T-helper 17 cell (primary cell): ENCODE measurements at regions not wholly inside any gene's neighbourhood (a gene's known extent, or its start where the extent isn't known, plus 50 kb on each side); places are given as distances from the start of the nearest gene placed in this dataset.

Experiments used
- ATAC-seq: fragments of 150-1000 bp; cut with Tn5 transposase; 2 replicates; pipeline ENCODE4 v1.10.0; 2021; ENCODE audit warnings: mild to moderate bottlenecking, moderate library complexity
- DNase-seq, 3 donors: peaks; one replicate each; pipeline versions ENCODE4 v3.0.0 to v3.0.0-alpha.2; 2020 to 2021
- H3K9me3 ChIP-seq: one replicate; pipeline ENCODE4 v1.7.0; 2013; ENCODE audit warnings: low read length, mild to moderate bottlenecking; ENCODE audit not compliant: control insufficient read depth, poor library complexity, severe bottlenecking
- H3K27ac Mint-ChIP-seq: one replicate; pipeline ENCODE4 v1.8.0; 2022; ENCODE audit warnings: mild to moderate bottlenecking, moderate library complexity, mixed read lengths
- H3K27me3 Mint-ChIP-seq: one replicate; pipeline ENCODE4 v1.8.0; 2022; ENCODE audit warnings: mixed read lengths
- H3K36me3 Mint-ChIP-seq: one replicate; pipeline ENCODE4 v1.8.0; 2022; ENCODE audit warnings: low read depth, mixed read lengths
- H3K4me1 Mint-ChIP-seq: one replicate; pipeline ENCODE4 v1.8.0; 2022; ENCODE audit warnings: mild to moderate bottlenecking, mixed read lengths
- H3K4me3 Mint-ChIP-seq: one replicate; pipeline ENCODE4 v1.8.0; 2022; ENCODE audit warnings: mild to moderate bottlenecking, moderate library complexity, mixed read lengths

DNA sequence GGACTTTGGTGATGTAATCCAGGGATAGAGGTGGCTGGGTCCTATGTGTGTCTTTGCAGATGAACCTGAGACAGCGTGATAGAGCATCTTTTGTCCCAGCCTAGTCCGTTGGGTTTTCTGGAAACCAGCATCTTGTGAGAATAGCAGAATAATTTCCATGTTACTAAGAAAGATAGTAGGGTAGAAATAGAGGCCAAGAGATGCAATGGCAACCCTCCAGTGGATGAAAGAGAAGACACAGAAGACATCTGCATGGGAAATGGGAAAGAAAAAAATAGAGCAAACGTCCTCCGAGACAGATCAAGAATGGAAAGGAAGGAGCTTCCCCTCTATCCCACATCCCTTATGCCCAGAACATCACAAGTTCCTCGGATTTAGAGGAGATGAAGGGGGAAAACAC, 409.3 kb upstream of the TMEM132C start:
- Mint-ChIP-seq H3K27ac (no peak overlapping the region), H3K4me3 (no peak overlapping the region), H3K36me3 (no peaks in the 10 kb centered on the region), H3K27me3 (no peaks in the 10 kb centered on the region), H3K4me1 (no peaks in the 10 kb centered on the region)
- no peaks in the 10 kb centered on the region for H3K9me3 ChIP-seq
- no peak for ATAC-seq
- no peak for DNase-seq

DNA sequence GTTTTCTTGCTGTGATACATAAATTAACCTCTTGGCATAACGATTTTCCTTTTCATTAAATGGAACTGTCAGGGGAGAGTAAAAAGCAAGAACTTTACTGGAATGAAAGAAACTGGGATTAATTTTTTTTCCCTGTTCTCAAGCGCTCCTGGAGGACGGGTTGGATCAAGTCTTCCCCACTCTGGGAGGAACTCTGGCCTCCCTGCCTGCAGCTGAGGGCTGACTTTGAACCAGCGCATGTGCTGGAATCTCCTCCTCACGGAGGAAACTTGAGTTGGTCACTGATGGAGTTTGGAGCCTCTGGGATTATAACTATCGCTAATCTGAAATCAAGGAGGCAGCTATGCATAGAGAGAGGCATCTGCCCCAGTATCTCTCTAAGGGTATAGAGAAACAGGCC, 406.4 kb upstream of the TMEM132C start:
- H3K4me3 Mint-ChIP-seq, result no peak overlapping the region
- H3K4me1 Mint-ChIP-seq, result no peaks in the 10 kb centered on the region
- no peaks in the 10 kb centered on the region for H3K27me3 Mint-ChIP-seq
- H3K9me3 ChIP-seq, result no peaks in the 10 kb centered on the region
- H3K36me3 Mint-ChIP-seq, result peaks cover 2% of the 10 kb centered on the region
- no peak for ATAC-seq
- no peak for DNase-seq
- no peak overlapping the region for H3K27ac Mint-ChIP-seq

DNA sequence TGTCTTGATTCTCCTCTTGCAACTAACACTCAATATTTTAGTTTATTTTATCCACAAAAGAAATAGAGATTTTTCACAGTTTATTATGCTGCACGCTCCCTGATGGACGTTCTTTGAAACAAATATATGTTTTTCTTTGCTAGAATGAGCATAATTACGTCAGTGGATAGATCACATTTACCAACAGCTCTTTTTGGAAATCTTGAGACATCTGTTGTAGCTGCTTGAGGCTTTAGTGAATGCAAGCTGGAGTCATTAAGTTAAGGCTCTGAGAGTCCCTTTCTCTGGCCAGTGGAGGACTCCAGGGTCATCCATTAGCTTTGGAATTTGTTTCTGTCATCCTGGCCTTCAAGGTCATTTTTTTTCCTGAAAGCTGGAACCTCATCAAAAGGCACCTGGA, 405.6 kb upstream of the TMEM132C start:
- ATAC-seq (no peak), DNase-seq (no peak)
- no peaks in the 10 kb centered on the region for H3K27me3 Mint-ChIP-seq
- peaks cover 2% of the 10 kb centered on the region for H3K36me3 Mint-ChIP-seq
- no peak overlapping the region for H3K4me3 Mint-ChIP-seq
- no peaks in the 10 kb centered on the region for H3K4me1 Mint-ChIP-seq
- H3K9me3 ChIP-seq, result no peaks in the 10 kb centered on the region
- H3K27ac Mint-ChIP-seq, result no peak overlapping the region

DNA sequence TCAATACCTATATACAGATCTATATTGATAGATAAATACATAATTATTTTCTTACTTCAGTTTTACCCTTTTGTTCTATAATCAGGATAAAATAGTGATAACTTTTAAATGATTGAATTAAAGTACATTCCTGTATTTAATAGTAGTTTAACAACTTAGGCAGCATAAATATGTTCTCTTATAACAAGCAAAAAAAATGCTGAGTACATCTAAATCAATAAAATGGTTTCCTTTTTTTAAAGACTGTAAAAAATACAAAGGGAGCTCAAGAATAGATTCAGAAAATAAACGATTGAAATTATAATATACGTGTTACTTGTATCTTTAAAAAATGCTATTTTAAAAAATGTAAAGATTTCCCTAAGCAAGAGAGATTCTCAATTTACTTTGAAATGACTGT, 393.7 kb upstream of the TMEM132C start:
- Mint-ChIP-seq H3K27ac (no peak overlapping the region), H3K36me3 (no peaks in the 10 kb centered on the region), H3K27me3 (no peaks in the 10 kb centered on the region), H3K4me1 (no peaks in the 10 kb centered on the region), H3K4me3 (no peak overlapping the region)
- ATAC-seq (no peak), DNase-seq (no peak)
- H3K9me3 ChIP-seq, result peaks cover 2% of the 10 kb centered on the region

DNA sequence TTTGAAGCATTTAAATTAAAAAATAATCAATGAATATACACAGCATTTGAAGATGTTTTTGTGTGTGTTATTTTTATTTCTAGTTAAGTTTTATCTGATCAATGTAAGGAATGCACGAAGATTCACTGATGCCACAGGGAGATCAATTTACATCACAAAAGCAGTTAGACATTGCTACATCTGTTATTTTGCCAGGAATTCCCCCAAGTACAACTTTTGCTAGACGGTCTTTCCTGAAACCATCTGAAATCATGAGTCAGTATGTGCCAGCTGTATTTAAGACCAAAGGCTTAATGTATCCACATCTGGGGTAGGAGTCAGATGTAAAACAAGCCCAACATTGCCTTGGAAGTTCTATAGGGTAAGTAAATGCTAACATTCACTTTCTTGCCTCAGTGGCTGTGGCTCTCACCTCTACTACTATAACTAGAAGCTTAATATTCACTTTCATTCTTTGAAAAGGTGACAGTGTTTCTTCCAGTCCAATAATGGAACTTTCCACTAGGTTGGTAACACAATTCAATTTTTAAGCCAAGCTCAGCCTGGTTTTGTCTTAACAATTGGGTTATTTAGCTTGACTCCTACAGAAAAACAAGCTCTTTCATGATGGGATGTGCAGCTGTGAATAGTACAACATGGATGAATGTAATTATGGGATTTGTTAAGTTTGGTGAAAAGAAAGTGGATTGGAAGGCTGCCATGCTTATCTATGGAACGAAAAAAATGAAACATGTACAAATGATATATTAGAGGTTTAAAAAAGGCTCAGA, 385.4 kb upstream of the TMEM132C start:
- H3K4me3 Mint-ChIP-seq, result no peak overlapping the region
- H3K9me3 ChIP-seq, result no peaks in the 10 kb centered on the region
- no peaks in the 10 kb centered on the region for H3K4me1 Mint-ChIP-seq
- DNase-seq, result no peak
- no peaks in the 10 kb centered on the region for H3K27me3 Mint-ChIP-seq
- H3K36me3 Mint-ChIP-seq, result no peaks in the 10 kb centered on the region
- H3K27ac Mint-ChIP-seq, result no peak overlapping the region
- no peak for ATAC-seq

DNA sequence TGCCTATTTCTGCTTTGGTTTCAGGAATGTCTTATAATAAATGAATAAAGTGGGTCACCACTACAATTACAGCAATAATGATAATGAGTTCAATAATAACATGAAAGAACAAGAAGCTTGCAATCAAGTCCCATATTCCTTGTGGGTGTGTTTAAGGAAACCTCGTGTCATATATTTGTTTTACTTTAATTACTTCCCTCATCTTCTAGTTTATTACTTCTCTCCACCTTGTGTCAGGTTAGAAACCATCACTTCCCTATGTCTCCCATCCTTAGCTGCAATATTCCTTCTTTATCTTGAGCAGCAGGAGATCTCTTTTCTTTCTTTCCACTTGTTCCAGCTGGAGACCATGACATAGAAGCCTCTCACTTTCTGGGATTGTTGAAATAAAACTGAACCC, 384.0 kb upstream of the TMEM132C start:
- no peaks in the 10 kb centered on the region for H3K9me3 ChIP-seq
- no peaks in the 10 kb centered on the region for H3K4me1 Mint-ChIP-seq
- DNase-seq (no peak), ATAC-seq (no peak)
- H3K4me3 Mint-ChIP-seq, result no peak overlapping the region
- H3K27ac Mint-ChIP-seq, result no peak overlapping the region
- H3K36me3 Mint-ChIP-seq, result no peaks in the 10 kb centered on the region
- no peaks in the 10 kb centered on the region for H3K27me3 Mint-ChIP-seq

DNA sequence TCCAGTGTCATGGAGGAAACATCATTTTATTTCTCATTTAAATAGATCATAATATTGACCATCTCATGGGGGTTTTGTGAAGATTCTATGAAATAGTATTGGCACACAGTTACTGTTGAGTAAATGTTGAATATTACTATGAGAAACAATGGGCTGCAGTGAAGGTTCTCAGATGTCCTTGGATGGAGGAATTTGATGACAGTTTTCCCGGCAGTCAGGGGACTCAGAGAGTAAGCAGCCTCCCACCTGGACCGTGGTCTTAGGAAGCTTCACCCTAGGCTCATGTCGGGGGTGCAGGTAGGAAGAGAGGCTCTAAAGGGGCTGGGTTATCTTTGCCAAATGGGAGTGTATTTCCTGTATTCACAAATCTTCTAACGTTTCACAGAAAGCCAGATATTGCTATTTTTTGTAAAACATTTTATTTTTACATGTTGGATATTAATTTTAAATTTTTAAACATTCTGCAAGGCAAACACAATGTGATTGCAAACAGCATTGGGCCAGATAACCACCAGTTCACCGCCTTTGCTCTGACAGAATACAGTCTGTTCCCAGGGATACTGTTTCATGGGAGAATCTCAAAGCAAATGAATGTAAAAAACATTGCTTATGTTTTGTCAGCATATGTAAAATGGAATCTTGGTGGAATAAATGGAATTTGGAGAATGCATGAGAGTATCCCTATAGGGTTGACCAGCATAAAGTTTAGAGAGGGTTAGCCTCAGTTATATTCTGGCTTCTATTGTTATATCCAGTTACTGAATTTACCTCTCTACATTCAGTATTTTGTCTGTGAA, 380.8 kb upstream of the TMEM132C start:
- Mint-ChIP-seq H3K36me3 (no peaks in the 10 kb centered on the region), H3K27me3 (no peaks in the 10 kb centered on the region), H3K4me1 (no peaks in the 10 kb centered on the region), H3K4me3 (no peak overlapping the region), H3K27ac (no peak overlapping the region)
- no peak for DNase-seq
- ATAC-seq, result no peak
- H3K9me3 ChIP-seq, result no peaks in the 10 kb centered on the region

DNA sequence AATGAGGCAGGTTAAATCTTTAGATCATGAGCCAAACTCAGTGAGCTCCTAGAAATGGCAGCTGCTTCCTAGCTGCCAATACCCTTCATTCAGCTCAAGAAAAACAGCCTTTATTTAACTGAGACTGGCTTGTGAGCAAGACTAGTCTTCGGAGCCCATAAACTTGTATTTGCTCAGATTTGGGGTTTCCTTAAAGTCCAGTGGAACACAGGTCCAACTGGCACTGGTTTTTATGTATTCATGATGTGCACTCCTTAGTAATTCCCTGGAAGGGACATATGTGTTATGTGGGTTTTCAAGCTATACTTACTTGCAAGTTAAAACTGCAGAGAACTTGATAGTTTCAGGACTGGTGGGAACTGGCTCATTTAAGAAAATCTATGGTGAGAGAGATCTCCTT, 380.1 kb upstream of the TMEM132C start:
- H3K27ac Mint-ChIP-seq, result no peak overlapping the region
- no peaks in the 10 kb centered on the region for H3K9me3 ChIP-seq
- no peak overlapping the region for H3K4me3 Mint-ChIP-seq
- ATAC-seq, result no peak
- no peaks in the 10 kb centered on the region for H3K27me3 Mint-ChIP-seq
- H3K4me1 Mint-ChIP-seq, result no peaks in the 10 kb centered on the region
- DNase-seq, result no peak
- H3K36me3 Mint-ChIP-seq, result no peaks in the 10 kb centered on the region

DNA sequence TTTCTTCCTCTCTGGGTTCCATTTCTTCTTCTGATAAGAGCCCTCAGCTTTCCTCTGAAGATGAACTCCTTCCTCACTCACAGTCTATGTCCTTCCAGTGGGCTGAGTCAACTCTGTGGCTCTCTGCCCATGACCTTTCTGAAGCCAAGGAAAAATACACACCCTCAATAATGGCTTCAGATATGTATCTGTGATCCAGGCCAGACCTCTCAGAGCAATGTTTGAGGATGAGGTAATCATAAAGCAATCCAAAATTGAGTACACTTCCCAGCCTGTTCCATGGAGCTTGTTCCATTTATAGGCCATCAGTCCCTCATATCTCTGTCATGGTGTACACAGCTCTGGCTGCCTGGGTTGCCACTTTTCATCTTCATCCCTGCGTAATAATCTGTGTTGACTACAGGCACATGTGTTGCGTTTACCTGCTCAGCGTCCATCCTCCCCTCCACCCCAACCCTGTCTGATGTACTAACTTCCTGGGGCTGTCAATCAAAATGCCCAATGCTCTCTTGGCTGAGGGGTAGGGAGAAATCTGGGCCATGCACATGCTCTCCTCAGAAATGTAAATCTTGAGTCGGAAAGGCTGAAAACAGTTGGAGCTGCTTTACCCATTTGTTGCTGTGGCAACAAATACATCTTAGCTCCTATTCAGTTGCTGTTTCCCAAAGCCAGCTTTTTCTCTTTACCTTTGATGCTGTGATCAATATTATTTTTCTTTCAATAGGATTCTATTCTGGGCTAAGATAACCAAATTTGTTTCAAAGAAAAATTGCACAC, 377.8 kb upstream of the TMEM132C start:
- H3K4me1 Mint-ChIP-seq, result no peaks in the 10 kb centered on the region
- no peak for DNase-seq
- no peaks in the 10 kb centered on the region for H3K9me3 ChIP-seq
- H3K27ac Mint-ChIP-seq, result no peak overlapping the region
- no peaks in the 10 kb centered on the region for H3K27me3 Mint-ChIP-seq
- H3K36me3 Mint-ChIP-seq, result no peaks in the 10 kb centered on the region
- no peak for ATAC-seq
- no peak overlapping the region for H3K4me3 Mint-ChIP-seq

DNA sequence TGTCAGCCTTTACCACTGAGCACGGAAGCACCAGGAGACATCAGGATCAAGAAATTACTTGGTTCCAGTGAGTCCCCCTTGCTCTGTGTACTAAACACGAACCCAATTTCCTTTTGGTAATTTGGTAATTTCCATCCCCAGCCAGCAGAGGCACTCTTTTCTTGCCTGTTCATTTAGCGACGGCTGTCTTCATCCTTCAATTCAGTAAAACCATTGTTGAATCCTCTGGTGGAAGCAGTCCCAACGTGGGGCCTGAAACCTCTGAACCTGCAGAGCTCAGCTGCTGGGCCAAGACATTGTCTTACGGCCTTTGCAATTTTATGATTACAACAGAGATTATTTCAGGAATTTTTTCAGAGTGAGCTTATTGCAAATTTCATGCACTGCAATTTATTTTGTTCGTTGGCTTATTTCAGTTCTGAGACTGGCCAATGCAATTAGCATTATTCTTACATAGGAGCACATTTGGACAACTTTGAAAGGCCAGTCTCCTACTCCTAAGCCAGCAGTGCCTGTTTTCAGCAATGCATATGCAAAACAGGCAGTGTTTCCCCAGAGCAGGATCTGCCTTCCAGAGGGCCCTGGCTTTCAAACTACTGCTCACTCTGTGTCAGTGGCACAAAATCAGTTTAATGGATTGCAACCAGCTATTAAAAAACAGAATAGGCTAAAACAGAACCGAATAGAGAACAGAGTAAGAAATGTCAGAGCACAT, 372.9 kb upstream of the TMEM132C start:
- no peak overlapping the region for H3K4me3 Mint-ChIP-seq
- no peaks in the 10 kb centered on the region for H3K27me3 Mint-ChIP-seq
- no peaks in the 10 kb centered on the region for H3K9me3 ChIP-seq
- H3K4me1 Mint-ChIP-seq, result no peaks in the 10 kb centered on the region
- no peaks in the 10 kb centered on the region for H3K36me3 Mint-ChIP-seq
- DNase-seq (no peak), ATAC-seq (no peak)
- H3K27ac Mint-ChIP-seq, result no peak overlapping the region

DNA sequence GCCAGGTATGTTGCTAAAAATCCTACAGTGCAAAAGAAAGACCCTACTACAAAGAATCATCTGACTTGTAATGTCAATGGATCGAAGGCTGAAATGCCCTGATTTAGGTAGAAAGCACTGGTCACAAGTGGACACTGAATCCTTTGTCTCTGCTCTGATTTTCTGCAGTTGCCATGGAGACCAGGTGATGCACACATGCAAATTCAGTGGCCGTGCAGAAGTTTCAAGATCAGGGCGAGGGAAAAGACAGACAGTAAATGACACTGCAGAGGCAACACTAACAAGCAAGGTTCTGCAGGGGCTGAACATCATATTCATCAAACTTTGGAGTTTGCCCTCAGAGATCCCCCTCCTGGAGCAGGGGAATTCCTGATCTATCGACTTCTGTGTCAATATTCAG, 370.3 kb upstream of the TMEM132C start:
- no peaks in the 10 kb centered on the region for H3K36me3 Mint-ChIP-seq
- ATAC-seq, result no peak
- H3K27me3 Mint-ChIP-seq, result no peaks in the 10 kb centered on the region
- DNase-seq, result no peak
- no peak overlapping the region for H3K27ac Mint-ChIP-seq
- no peaks in the 10 kb centered on the region for H3K4me1 Mint-ChIP-seq
- no peak overlapping the region for H3K4me3 Mint-ChIP-seq
- H3K9me3 ChIP-seq, result no peaks in the 10 kb centered on the region

DNA sequence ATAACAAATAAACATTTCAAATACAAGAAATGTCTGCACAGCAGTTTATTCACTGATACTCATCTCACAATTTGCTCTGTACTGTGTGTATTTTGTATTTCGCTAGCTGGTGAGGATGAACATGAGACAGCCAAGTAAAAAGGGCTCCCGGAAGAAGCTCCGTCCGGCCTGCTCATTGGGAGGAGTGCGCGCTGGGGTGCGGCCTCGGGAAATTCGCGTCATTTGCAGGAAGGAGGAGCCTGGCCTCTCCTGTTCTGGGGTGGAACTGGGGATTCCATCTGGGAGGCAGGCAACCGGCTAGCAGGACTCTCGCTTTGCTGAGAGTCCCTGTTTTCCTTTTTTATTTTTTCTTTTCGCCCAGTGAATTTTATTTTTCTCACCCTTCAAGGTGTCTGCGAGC, 368.4 kb upstream of the TMEM132C start:
- H3K27ac Mint-ChIP-seq, result no peak overlapping the region
- H3K4me3 Mint-ChIP-seq, result no peak overlapping the region
- ATAC-seq, result no peak

DNA sequence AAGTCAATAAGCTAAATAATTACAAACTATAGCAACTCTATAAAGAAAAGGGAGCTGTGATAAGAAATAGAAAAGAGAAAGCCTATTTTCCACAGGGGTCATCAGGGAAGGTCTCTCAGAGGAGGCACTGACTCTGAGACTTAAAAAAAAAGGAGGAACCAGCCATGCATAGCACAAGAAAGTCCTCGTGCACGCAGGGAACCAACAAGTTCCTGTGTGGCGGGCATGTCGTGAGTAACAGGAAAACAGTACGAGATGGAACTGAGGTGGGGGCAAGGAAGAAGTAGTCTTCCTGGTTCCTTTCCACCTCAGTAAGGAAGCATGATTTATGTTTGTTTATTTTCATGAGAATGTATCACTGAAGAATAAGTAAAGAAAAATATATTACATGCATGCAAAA, 367.0 kb upstream of the TMEM132C start:
- DNase-seq, result no peak
- ATAC-seq, result no peak
- no peaks in the 10 kb centered on the region for H3K9me3 ChIP-seq
- Mint-ChIP-seq H3K4me3 (no peak overlapping the region), H3K4me1 (no peaks in the 10 kb centered on the region), H3K27me3 (no peaks in the 10 kb centered on the region), H3K36me3 (no peaks in the 10 kb centered on the region), H3K27ac (no peak overlapping the region)

More for the DNA sequence above, 368.4 kb upstream of the TMEM132C start:
- Mint-ChIP-seq H3K4me1 (no peaks in the 10 kb centered on the region), H3K27me3 (no peaks in the 10 kb centered on the region), H3K36me3 (no peaks in the 10 kb centered on the region)
- H3K9me3 ChIP-seq, result no peaks in the 10 kb centered on the region
- no peak for DNase-seq
